ENCODE measurements at regions not wholly inside any gene's neighbourhood (a gene's known extent, or its start where the extent isn't known, plus 50 kb on each side); places are given as distances from the start of the nearest gene placed in this dataset.

DNA sequence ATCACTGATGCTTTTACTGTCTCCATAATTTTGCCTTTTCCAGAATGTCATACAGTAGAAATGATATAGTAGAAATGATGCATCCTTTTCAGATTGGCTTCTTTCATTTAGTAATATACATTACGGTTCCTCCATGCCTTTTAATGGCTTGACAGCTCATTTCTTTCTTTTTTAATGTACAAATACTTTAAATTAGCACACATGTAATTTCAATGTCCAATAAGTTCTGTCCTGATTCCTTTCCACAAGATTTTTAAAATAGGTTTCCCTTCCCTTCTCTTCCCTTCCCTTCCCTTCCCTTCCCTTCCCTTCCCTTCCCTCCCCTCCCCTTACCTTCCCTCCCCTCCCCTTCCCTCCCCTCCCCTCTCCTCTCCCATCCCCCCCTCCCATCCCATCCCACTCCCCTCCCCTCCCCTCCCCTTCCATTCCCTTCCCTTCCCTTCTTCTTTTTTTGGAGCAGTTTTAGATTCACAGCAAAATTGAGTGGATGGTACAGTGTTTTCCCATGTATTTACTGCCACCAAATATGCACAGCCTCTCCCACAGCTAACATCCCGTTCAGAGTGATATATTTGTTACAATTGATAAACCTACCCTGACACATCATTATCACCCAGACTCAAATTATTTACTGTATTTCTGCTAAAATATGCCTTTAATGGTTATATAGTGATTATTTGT lies 398.8 kb downstream of the RNF144B start:
- DNase-seq: no peak

DNA sequence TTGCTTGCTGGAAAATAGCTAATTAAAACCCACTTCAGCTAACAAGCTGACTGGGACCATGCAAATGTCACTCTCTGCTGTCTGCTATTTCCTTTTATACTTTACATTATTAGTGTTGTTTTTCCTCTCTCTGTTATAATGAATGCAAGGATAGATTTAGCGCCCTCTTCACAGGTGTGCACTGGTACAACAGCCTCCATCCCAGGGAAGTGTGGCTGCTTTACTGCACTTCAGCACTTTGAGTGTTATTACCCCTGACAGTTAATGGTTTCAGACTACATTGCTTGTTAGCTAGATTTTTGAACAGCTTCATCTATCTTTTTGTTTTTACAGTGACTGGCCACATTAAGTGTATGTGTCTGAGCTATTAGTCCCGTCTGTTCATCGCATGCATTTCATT lies 405.7 kb downstream of the RNF144B start:
- DNase-seq: no peak

DNA sequence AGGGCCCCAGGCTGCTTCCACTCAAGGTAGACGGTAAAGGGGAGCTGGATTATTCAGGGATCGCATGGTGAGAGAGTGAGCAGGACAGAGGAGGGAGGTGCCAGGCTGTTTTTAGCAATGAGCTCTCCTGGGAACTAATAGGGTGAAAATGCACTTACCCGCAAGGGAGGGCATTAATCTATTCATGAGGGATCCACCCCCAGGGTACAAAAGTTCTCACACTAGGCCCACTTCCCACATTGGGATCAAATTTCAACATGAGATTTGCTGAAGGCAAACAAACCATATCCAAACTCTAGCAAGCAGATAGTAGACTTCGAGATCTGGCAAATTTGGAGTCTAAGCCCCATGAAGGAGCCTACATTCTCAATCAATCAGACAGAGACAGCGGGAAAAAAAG lies 408.6 kb downstream of the RNF144B start:
- DNase-seq: no peak

DNA sequence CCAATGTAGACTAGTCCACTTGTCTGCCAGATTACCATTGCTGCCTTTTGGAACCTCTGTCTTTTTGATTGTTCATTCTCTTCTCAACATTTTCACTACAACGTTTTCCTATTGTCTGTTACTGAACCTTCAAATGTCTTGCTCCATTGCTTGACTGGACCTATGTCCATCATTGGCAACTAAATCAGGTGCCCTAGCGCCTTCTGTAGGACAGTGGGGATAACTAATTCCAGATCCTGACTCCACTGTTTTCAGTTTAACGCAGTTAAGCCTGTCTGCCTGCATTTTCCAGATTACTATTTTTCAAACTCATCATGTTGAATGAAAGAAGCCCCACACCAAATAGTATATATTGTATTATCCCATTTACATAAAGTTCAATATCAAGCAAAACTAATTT lies 433.6 kb downstream of the RNF144B start:
- DNase-seq: no peak

DNA sequence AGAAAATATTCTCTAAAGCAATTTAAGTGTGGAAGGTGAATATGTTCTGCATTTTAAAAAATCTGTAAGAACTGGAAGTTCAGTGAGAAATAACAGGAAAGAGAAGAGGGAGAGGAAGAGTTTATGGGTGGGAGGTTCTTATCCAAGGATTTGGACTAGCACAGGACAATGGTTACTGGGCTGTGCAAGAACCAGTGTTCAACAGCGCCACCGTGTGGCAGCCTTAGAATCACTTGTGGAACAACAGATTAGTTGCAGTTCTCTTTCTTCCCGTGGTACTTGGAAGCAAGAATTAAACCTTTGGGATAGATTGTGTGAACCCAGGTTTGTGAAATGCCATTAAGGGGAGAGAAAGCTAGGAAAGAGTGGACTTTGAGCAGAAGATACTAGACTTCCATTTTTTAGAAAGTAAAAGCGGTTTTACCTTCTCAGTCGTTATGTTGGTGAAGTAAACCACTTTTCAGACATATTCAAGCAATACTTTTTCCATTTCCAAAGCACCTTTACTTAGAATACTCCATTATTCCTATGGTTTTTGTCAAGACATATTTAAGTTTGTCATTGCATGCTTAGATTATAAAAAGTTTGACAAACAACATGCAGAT lies 436.7 kb downstream of the RNF144B start:
- DNase-seq: peak; percentile 75

GRCh38 chr6:18829272-18829870 lies 442.2 kb downstream of the RNF144B start:
- no peak for DNase-seq

DNA sequence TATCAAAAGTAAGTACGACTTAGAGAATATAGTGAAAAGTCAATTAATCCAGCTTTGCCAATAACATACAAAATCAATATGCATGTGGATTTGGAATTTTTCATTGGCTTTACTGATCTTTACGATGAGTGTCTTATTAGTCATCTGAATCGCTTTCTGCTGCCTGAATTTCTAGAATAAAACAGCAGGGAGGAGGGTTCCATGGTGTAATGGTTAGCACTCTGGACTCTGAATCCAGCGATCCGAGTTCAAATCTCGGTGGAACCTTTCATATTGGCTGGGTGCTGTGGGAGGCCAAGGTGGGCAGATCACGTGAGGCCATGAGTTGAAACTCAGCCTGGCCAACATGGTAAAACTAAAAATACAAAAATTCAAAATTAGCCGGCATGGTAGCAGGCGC lies 448.8 kb downstream of the RNF144B start:
- DNase-seq: no peak

- DNase-seq: no peak
Observed at GRCh38 chr6:18837013-18837412, 449.9 kb downstream of the RNF144B start.

DNA sequence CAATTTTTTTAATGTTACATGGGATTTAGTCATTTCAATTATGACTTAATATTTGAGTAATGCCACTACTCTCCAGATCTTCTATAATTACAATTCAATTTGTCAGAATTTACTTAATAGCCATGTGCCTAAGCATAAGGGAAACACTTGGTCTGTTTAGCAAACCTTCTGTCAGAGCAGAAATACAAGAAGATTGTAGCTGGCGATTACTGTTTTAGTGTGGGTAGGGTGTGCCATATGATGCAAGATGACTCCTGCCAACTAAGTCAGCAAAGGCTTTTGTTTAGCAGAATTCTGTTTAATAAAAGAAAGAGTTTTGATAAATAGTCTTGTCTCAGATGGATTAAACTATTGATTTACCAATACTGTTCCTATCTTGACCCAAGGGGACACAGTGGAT lies 455.4 kb downstream of the RNF144B start:
- no peak for DNase-seq

- no peak for DNase-seq
Observed at GRCh38 chr6:18845896-18846295, 458.7 kb downstream of the RNF144B start.

DNA sequence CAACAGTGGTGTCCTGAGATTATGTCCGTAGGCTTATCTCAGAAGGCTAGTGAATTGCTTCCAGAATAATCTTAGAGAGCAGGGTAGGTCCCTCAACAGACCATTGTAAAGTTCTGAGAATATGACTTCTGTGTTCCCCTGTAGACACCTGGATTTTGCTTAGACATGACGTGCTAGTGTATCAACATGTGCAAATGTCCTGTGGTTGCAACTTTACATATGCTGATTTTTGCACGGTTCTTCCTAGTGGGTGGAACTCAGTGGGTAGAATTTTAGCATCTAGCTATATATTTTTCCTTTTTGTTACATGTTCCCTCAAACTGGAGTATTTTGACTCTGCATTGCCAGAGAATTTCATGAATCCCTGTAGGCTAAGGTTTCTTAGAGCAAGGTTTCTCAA lies 459.2 kb downstream of the RNF144B start:
- DNase-seq: no peak

DNA sequence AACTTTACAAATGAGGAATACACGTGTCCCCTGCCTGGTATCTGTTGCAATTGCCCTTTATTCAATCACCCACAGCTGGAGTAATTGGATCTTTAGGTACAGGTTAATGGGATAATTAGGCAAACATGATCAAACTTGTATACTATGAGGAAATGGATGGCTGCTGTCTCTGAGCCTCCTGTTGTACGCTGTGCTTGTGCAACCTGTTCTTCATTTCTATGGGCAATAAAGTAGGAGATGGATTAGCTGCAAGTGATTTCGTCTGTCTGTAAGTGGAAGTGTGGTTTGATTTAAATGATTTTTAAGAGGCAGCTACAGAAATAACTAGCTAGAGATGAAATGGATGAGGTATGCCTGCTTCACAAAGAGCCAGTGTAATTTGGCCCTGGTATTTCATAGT lies 474.1 kb downstream of the RNF144B start:
- DNase-seq: no peak

DNA sequence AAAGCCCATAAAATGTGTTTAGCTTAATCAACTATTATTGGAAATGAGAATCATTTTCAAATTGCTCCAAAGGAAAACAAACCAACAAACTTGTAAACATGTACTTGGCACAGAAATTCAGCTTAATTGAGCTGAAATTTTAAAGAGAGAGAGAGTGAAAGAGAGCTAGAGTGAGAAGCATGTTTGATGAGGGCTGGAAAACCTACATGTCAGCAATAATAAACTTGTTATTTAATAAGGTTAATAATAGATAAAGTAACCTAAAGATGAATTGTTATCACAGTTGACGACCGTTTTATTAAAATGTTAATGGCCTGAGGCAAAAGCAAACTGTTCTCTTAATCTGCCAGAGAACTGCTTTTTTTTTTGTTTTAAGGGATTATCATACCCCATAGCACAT lies 496.1 kb downstream of the RNF144B start:
- DNase-seq: no peak

- no peak for DNase-seq
Observed at GRCh38 chr6:18883851-18884250, 496.7 kb downstream of the RNF144B start.

GRCh38 chr6:18893540-18894269 lies 506.6 kb downstream of the RNF144B start:
- no peak for DNase-seq

GRCh38 chr6:18897350-18897749 lies 510.2 kb downstream of the RNF144B start:
- no peak for DNase-seq

- no peak for DNase-seq
Observed at GRCh38 chr6:18904681-18905080, 517.5 kb downstream of the RNF144B start.

DNA sequence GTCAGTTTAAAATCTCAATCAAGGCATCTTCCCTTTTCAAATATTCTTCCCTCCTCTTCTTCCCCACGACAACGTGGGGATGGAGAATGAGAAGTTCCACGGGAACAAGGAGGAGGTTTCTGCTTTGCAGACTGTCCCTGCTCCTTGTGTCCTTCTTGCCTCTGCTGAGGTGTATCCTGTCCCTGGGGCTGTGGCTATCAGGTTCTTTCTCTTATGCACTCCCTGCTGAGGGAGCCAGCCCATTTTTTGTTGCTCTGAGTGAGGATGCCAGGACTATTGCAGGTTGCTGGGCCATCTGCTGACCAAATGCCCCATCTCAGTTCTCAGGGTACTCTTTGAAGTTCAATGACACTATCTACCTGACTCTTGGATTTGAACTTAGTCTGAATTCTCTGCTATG lies 533.6 kb downstream of the RNF144B start:
- DNase-seq: no peak

- no peak for DNase-seq
Observed at GRCh38 chr6:18931086-18931485, 543.9 kb downstream of the RNF144B start.

- no peak for DNase-seq
Observed at GRCh38 chr6:18958146-18958545, 571.0 kb downstream of the RNF144B start.

DNA sequence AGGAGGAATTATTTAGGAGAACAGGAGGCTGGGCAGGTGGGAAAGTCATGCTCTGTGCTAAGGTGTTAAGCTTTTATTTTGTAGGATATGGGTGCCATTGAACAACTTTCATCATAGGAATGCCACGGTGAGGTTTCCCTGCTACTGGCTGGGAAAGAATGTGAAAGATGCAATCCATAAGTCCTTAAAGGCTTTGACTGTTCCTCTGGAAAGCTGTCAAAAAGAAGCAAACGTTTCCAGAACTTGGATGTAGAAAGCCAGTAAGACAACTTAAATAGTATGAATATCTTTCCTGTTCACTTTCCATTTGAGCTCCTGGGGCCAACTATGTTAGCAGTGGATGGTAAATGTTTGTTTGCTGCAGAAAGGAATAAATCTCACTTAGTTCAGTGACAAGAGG lies 574.4 kb downstream of the RNF144B start:
- no peak for DNase-seq

DNA sequence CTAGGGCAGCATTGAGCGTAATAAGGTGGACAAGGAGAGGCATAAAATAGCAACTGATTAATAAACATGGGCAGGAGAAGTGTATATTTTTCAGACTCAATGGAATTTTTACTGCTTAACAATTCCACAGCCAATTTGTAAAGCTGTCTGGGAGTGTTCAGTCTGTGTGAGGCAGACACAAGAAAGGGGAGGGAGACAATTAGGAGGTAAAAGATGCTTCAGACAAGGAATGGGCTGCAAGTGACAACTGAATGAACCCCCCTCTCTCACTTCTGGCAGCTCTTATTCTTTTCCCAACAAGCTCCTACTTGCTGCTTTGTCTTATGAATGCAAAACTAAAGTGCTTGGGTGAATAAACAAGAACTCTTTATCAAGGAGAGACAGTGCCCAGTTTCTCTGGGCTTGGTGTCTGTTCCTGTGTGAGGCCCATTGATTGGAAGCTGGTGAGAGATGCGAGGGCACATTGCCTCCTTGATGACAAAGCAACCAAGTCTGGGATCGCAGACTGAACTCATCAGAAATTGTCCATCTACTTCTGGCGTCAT lies 575.3 kb downstream of the RNF144B start:
- DNase-seq: no peak

DNA sequence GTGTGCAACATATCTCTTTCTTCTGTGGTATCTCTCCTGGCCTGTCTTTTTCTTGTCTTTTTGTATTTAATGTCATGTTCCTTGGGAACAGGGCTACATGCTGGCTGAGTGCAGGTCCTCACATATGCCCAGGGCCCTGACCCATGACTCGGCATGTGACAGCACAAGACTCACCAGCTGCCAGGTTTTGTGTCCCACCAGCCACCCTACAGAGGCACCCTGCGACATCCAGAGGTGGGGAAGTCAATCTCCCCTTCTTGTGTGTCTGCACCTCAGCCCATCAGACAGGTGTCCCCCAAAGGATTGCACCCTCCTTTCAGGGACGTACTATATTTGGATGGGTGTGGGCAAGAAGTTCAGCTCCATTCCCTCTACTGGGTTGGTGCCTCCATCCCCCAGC lies 576.3 kb downstream of the RNF144B start:
- no peak for DNase-seq

GRCh38 chr6:18973251-18973650 lies 586.1 kb downstream of the RNF144B start:
- DNase-seq: no peak

All from activated CD4-positive, alpha-beta T cell treated with anti-CD3 and anti-CD28 coated beads for 48 hours (primary cell).